ENCODE measurements at regions not wholly inside any gene's neighbourhood (a gene's known extent, or its start where the extent isn't known, plus 50 kb on each side); places are given as distances from the start of the nearest gene placed in this dataset.

DNA sequence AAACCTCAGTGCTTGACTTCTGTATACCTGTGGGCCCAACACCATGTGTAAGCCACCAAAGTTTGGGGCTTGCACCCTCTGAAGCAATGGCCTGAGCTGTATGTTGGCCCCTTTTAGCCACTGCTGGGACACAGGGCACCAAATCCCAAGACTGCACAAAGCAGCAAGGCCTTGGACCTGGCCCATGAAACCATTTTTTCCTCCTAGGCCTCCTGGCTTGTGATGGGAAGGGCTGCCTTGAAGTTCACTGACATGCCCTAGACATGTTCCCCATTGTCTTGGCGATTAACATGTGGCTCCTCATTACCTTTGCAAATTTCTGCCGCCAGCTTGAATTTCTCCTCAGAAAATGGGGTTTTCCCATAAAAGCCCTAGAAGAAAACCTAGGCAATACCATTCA, 345.5 kb downstream of the MLLT3 start:
- no peak for DNase-seq (ENCODE audit: low read depth)
- no peak overlapping the region for H3K4me3 ChIP-seq (ENCODE audit: low read length)
- no peak for TF ChIP-seq CTCF (conservative IDR thresholded peaks at IDR 0.05; ENCODE audit: low read length)

DNA sequence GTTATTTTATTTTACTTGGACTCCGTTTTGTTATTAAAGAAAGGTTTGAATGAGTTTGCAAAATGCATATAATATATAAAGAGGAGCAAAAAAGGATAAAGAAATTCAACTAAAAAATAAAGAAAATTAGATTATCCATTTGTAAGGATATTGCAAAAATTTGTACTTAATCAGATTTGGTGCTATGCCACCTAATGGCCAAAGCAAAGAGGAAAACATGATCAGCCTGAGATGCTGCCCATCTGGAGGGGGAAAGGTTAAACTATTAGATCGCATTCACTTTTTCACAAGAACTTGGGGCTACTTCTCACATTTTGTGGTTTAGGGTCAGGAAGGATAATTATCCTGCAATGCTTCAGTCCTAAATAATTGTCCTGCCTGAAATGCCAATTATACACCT, 350.6 kb downstream of the MLLT3 start:
- no peak for TF ChIP-seq CTCF (conservative IDR thresholded peaks at IDR 0.05; ENCODE audit: low read length)
- DNase-seq (ENCODE audit: low read depth): no peak
- H3K4me3 ChIP-seq (ENCODE audit: low read length): no peak overlapping the region

DNA sequence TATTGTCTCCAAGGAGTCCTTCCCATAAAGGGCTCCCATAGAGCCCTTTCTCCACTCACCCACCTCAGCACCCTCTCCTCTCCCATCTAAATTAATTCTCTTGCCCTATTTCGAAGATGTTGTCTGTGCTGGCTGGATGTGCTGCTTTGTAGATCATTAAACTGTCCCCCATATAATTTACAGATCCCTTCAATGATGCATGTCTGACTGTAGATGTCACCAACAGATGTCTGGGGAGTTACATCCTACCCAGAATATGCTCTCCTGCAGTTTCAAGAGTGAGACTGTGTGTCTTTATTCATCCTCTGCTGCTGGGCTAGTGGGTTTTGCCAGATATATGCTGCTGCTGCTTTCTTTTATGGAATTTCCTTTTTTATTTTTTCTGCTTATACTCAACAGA, 351.2 kb downstream of the MLLT3 start:
- no peak for TF ChIP-seq CTCF (conservative IDR thresholded peaks at IDR 0.05; ENCODE audit: low read length)
- no peak overlapping the region for H3K4me3 ChIP-seq (ENCODE audit: low read length)
- peak; percentile 37 for DNase-seq (ENCODE audit: low read depth)

GRCh38 chr9:20270161-20270560, 352.1 kb downstream of the MLLT3 start:
- no peak for DNase-seq (ENCODE audit: low read depth)
- no peak overlapping the region for H3K4me3 ChIP-seq (ENCODE audit: low read length)
- TF ChIP-seq CTCF (conservative IDR thresholded peaks at IDR 0.05; ENCODE audit: low read length): no peak

GRCh38 chr9:20269620-20270019, 352.7 kb downstream of the MLLT3 start:
- no peak for DNase-seq (ENCODE audit: low read depth)
- TF ChIP-seq CTCF (conservative IDR thresholded peaks at IDR 0.05; ENCODE audit: low read length): no peak
- H3K4me3 ChIP-seq (ENCODE audit: low read length): no peak overlapping the region

DNA sequence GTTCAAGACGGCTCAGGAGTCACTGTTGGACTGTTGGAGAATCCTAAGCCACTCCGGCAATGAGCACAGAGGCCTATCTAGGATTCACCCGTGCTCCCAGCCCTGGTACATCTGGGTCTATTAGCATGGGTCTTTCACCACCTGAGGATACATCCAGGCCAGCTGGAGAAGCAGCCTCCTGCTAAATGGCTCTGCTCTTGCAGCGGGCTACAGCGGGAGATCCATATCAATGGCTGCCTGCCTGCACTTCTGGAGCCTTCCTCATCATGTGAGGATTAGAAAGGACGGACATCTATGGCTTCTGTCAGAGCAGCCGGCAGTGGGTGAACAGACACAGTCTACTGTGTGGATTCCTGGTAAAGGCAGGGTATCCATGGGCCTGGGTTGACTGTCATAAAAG, 357.4 kb downstream of the MLLT3 start:
- no peak for TF ChIP-seq CTCF (conservative IDR thresholded peaks at IDR 0.05; ENCODE audit: low read length)
- no peak overlapping the region for H3K4me3 ChIP-seq (ENCODE audit: low read length)
- DNase-seq (ENCODE audit: low read depth): no peak

GRCh38 chr9:20262611-20263010, 359.7 kb downstream of the MLLT3 start:
- no peak overlapping the region for H3K4me3 ChIP-seq (ENCODE audit: low read length)
- no peak for TF ChIP-seq CTCF (conservative IDR thresholded peaks at IDR 0.05; ENCODE audit: low read length)
- DNase-seq (ENCODE audit: low read depth): no peak
